ENCODE measurements at regions not wholly inside any gene's neighbourhood (a gene's known extent, or its start where the extent isn't known, plus 50 kb on each side); places are given as distances from the start of the nearest gene placed in this dataset.

DNA sequence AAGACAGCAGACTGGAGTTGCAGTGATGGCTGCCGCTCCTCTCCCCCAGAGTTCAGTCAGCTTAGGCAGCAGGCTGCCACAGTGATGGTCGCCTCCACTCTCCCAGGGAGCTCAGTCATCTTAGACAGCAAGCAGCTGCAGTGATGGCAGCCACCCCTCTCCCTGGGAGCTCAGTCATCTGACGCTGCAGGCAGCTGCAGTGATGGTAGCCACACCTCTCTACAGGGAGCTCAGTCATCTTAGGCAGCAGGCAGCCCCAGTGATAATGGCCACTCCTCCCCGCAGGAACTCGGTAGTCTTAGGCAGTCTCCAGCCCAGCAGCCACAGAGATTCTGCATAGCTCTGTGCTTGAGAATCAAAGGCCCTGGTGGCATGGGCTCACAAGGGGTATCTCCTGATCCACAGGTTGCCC, 582.7 kb downstream of the DTWD2 start:
- ChIA-PET CTCF (no interaction called here), POLR2A (no interaction called here)
- no peak for DNase-seq (ENCODE audit: low read depth, low spot score)
- Histone ChIP-seq H3K9me1 (replicated peaks; ENCODE audit: control insufficient read depth, extremely low read depth, insufficient read depth, low read length) (no peaks in the 10 kb centered on the region), H3K27ac (ENCODE audit: insufficient read depth, low read depth, low read length) (no peak overlapping the region), H3K36me3 (ENCODE audit: control insufficient read depth in 2 of 2, extremely low read depth in 1 of 2, insufficient read depth in 2 of 2, low read length in 2 of 2) (no peaks in the 10 kb centered on the region), H4K20me1 (replicated peaks; ENCODE audit: control insufficient read depth, extremely low read depth, insufficient read depth, low read length) (no peaks in the 10 kb centered on the region), H3K27me3 (ENCODE audit: control insufficient read depth in 2 of 2, insufficient read depth in 2 of 2, low read length in 2 of 2) (no peaks in the 10 kb centered on the region), H3K4me3 (replicated peaks in 1 of 3; ENCODE audit: insufficient read depth in 1 of 3, low read depth in 1 of 3, low read length in 3 of 3) (no peak overlapping the region), H3K9ac (replicated peaks; ENCODE audit: extremely low read depth, insufficient read depth, low read length) (no peak overlapping the region), H3K4me1 (ENCODE audit: control insufficient read depth, extremely low read depth, insufficient read depth, low read length) (no peaks in the 10 kb centered on the region), H3K4me2 (ENCODE audit: insufficient read depth, low read length) (no peak overlapping the region), H2AFZ (ENCODE audit: low read depth, low read length) (no peak overlapping the region), H3K79me2 (ENCODE audit: control insufficient read depth, insufficient read depth, low read length) (no peaks in the 10 kb centered on the region), H3K9me3 (replicated peaks; ENCODE audit: control insufficient read depth, insufficient read depth, low read length) (no peaks in the 10 kb centered on the region)
- FAIRE-seq: no peak
- dilution Hi-C loops (cut with MboI; ENCODE audit: extremely low pct_ligation_motif_present, low sequenced_read_pairs): no loop called here
- intact Hi-C loops (cut with micrococcal nuclease): no loop called here
- no peak for TF ChIP-seq FOS (IDR thresholded peaks at IDR 0.05; ENCODE audit: borderline replicate concordance, insufficient read depth, low read length)
- no peak for TF ChIP-seq JUN (IDR thresholded peaks at IDR 0.05; ENCODE audit: borderline replicate concordance, insufficient read depth, insufficient read length, low read depth)
- TF ChIP-seq, protein P1, sequence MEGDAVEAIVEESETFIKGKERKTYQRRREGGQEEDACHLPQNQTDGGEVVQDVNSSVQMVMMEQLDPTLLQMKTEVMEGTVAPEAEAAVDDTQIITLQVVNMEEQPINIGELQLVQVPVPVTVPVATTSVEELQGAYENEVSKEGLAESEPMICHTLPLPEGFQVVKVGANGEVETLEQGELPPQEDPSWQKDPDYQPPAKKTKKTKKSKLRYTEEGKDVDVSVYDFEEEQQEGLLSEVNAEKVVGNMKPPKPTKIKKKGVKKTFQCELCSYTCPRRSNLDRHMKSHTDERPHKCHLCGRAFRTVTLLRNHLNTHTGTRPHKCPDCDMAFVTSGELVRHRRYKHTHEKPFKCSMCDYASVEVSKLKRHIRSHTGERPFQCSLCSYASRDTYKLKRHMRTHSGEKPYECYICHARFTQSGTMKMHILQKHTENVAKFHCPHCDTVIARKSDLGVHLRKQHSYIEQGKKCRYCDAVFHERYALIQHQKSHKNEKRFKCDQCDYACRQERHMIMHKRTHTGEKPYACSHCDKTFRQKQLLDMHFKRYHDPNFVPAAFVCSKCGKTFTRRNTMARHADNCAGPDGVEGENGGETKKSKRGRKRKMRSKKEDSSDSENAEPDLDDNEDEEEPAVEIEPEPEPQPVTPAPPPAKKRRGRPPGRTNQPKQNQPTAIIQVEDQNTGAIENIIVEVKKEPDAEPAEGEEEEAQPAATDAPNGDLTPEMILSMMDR (IDR thresholded peaks at IDR 0.05; ENCODE audit: extremely low read depth in 1 of 2, insufficient read depth in 1 of 2, low read depth in 1 of 2, low read length in 2 of 2): no peak
- TF ChIP-seq MYC (IDR thresholded peaks at IDR 0.05; ENCODE audit: low read depth, low read length): no peak
- no peak for TF ChIP-seq GATA2 (IDR thresholded peaks at IDR 0.05; ENCODE audit: insufficient read depth, insufficient read length, low read depth, low read length)
- TF ChIP-seq EZH2 (IDR thresholded peaks at IDR 0.05; ENCODE audit: borderline replicate concordance, low read depth, low read length, severe bottlenecking): no peak
- no peak for TF ChIP-seq POLR2AphosphoS5 (IDR thresholded peaks at IDR 0.05; ENCODE audit: insufficient read depth, low read depth, low read length)
- no peak for TF ChIP-seq POLR2A (IDR thresholded peaks at IDR 0.05; ENCODE audit: low read depth, low read length)
- TF ChIP-seq, protein P2, sequence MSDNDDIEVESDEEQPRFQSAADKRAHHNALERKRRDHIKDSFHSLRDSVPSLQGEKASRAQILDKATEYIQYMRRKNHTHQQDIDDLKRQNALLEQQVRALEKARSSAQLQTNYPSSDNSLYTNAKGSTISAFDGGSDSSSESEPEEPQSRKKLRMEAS (IDR thresholded peaks at IDR 0.05; ENCODE audit: insufficient read depth, insufficient read length): no peak
- BruUV-seq (replicated peaks): no TSS peak
